ENCODE measurements at regions not wholly inside any gene's neighbourhood (a gene's known extent, or its start where the extent isn't known, plus 50 kb on each side); places are given as distances from the start of the nearest gene placed in this dataset.

DNA sequence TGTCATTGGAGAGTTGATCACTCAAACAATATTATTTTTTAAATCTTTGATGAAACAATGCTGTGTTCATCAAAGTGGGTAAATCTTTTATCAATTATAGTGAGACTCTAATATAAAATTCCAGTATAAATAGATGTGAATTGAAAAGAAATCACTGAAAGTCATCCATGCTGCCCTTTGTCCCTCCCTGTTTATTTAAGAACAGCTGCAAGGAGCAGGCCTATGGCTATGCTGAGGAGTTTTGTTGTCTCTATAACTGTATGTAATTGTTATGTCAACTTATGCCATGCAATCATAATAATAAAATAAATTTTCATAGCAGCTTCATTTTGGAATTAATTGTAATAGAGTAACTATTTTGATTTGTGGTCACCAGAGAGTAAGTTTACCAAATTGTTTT lies 1272.4 kb upstream of the ADGRL4 start:
- TF ChIP-seq TAF1 (IDR thresholded peaks at IDR 0.05; ENCODE audit: low read depth): no peak

DNA sequence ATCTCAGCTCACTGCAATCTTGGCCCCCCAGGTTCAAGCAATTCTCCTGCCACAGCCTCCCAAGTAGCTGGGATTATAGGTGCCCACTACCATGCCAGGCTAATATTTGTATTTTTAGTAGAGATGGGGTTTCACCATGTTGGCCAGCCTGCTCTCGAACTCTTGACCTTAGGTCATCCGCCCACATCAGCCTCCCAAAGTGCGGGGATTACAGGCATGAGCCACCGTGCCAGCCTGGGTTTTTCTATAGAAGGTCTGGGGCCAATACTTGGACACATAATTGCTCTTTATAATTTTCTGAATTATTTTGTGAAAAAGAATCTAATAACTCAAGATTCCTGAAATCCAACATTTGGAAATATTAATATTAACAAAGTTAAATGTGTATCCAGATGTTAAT lies 1267.7 kb upstream of the ADGRL4 start:
- TF ChIP-seq EGR1 (IDR thresholded peaks at IDR 0.05): no peak
- TF ChIP-seq NFIC (IDR thresholded peaks at IDR 0.05): no peak

DNA sequence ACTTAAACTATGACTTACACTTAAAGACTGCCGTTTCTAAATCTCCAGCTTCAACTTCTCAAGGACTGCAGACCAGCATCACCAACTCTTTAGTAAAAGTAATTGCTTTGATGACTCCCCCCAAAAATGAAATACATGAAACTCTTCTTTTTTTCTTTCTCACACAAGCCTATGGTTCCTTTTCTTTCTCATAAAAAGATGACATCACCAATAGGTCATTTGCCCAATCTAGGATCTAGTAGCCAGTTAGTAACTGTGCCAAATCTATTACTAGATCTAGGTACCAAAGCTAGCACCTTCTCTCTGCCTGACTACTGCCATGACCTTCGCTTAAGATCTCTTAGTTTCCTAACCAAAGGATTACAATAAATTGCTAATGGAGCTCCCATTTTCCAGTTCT lies 1266.0 kb upstream of the ADGRL4 start:
- TF ChIP-seq YY1 (IDR thresholded peaks at IDR 0.05; ENCODE audit: low read depth) (no peak), REST (IDR thresholded peaks at IDR 0.05; ENCODE audit: low read depth) (no peak), NFIC (IDR thresholded peaks at IDR 0.05) (no peak), EP300 (IDR thresholded peaks at IDR 0.05; ENCODE audit: borderline replicate concordance) (no peak), FOXM1 (IDR thresholded peaks at IDR 0.05; ENCODE audit: borderline replicate concordance, low read depth) (no peak), TCF12 (IDR thresholded peaks at IDR 0.05; ENCODE audit: low read depth) (no peak), RAD21 (IDR thresholded peaks at IDR 0.05; ENCODE audit: low read depth) (no peak), TAF1 (IDR thresholded peaks at IDR 0.05; ENCODE audit: low read depth) (no peak), CEBPB (IDR thresholded peaks at IDR 0.05) (no peak), CREB1 (IDR thresholded peaks at IDR 0.05; ENCODE audit: low read depth) (no peak), TEAD4 (IDR thresholded peaks at IDR 0.05) (no peak), EGR1 (IDR thresholded peaks at IDR 0.05) (no peak)
- TF ChIP-seq, protein P1, sequence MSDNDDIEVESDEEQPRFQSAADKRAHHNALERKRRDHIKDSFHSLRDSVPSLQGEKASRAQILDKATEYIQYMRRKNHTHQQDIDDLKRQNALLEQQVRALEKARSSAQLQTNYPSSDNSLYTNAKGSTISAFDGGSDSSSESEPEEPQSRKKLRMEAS (IDR thresholded peaks at IDR 0.05): no peak

DNA sequence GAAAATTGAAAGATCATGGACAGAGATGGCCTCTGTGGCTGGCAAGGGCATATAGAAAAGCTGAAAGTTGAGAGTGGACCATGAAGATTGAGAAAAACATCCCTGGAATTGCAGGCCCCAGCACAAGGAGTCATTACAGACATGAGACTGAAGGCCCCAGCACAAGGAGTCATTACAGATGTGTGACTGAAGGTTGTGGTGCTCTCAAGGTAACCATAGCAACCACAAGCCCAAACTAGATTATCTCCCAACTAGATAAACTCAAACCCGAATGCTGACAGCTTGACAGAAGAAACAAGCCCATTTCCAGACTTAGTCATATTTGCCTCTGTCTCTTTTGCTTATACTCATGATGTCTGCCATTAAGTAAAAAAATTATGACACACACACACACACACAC lies 1252.1 kb upstream of the ADGRL4 start:
- TF ChIP-seq EGR1 (IDR thresholded peaks at IDR 0.05) (no peak), FOXM1 (IDR thresholded peaks at IDR 0.05; ENCODE audit: borderline replicate concordance, low read depth) (no peak), TEAD4 (IDR thresholded peaks at IDR 0.05) (no peak), YY1 (IDR thresholded peaks at IDR 0.05; ENCODE audit: low read depth) (no peak), USF1 (IDR thresholded peaks at IDR 0.05) (no peak), REST (IDR thresholded peaks at IDR 0.05; ENCODE audit: low read depth) (no peak)

DNA sequence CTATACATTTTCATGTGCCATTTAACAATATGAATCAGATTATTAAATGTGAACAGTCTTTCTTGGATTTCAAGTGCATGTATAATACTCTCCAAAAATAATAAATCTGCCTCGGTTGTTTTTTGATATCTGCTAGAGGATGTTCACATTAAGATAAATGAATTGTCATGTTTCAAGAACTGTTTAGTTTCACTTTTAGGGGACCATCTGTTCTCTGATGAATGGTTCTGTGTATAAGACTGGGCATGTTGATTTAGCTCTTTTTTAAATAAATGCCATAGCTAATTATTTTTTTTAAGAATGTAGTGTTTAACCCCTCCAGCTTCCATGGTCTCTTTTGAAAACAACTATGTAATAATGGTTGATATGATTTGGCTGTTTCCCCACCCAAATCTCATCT lies 1245.1 kb upstream of the ADGRL4 start:
- TF ChIP-seq, protein P1 (IDR thresholded peaks at IDR 0.05): no peak
- TF ChIP-seq YY1 (IDR thresholded peaks at IDR 0.05; ENCODE audit: low read depth) (no peak), EGR1 (IDR thresholded peaks at IDR 0.05) (no peak), TAF1 (IDR thresholded peaks at IDR 0.05; ENCODE audit: low read depth) (no peak), RAD21 (IDR thresholded peaks at IDR 0.05; ENCODE audit: low read depth) (no peak), NFIC (IDR thresholded peaks at IDR 0.05) (no peak), ZBTB7A (IDR thresholded peaks at IDR 0.05; ENCODE audit: low read depth) (no peak), TEAD4 (IDR thresholded peaks at IDR 0.05) (no peak), TCF12 (IDR thresholded peaks at IDR 0.05; ENCODE audit: low read depth) (no peak), CEBPB (IDR thresholded peaks at IDR 0.05) (no peak), USF1 (IDR thresholded peaks at IDR 0.05) (no peak), CREB1 (IDR thresholded peaks at IDR 0.05; ENCODE audit: low read depth) (no peak), FOXM1 (IDR thresholded peaks at IDR 0.05; ENCODE audit: borderline replicate concordance, low read depth) (no peak), EP300 (IDR thresholded peaks at IDR 0.05; ENCODE audit: borderline replicate concordance) (no peak), REST (IDR thresholded peaks at IDR 0.05; ENCODE audit: low read depth) (no peak)
